ENCODE measurements at regions not wholly inside any gene's neighbourhood (a gene's known extent, or its start where the extent isn't known, plus 50 kb on each side); places are given as distances from the start of the nearest gene placed in this dataset.

DNA sequence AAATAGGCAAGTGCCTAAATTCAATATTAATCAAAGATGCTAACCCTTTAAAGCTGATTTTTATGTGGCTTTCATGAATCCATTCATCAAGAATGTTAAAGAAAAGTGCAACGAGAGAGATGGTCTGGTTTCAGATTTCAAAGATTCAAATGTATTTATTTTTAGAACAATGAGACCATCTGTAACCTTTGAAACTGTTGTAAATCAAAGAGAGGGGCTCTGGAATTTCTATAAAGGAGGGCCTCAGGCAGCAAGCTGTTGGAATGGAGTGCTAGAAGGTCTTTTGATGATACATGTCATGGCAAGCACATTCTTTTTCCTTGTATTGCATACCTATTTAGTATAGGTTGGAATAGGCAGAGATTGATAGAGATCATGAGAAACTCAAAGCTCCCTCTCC is 433.0 kb downstream of the LRIG3 start:
- intact Hi-C loops (cut with DNase I): no loop called here
- DNase-seq: no peak

GRCh38 chr12:58487678-58488161 is 432.6 kb downstream of the LRIG3 start:
- intact Hi-C loops (cut with DNase I): no loop called here

DNA sequence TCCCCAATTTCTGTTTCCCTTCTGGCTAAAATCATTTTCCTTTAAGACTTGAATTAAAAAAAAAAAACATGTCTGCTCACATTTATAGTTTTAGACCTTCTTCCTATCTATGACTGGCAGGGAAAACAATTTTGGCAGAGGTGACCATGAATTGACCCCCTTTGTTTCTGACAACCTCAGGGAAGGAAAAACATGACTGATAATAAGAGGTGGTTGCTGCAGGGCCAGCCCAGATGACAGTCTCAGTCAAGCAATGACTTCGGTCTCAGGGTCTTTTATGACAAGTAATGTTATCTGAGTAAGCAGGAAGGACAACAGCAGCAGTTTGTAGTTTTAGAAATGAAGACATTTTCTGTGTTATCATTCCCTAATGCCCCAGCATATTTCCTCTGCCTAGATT is 430.9 kb downstream of the LRIG3 start:
- intact Hi-C loops (cut with DNase I): no loop called here
- no peak for DNase-seq

More at GRCh38 chr12:58487678-58488161, 432.6 kb downstream of the LRIG3 start:
- no peak for DNase-seq

DNA sequence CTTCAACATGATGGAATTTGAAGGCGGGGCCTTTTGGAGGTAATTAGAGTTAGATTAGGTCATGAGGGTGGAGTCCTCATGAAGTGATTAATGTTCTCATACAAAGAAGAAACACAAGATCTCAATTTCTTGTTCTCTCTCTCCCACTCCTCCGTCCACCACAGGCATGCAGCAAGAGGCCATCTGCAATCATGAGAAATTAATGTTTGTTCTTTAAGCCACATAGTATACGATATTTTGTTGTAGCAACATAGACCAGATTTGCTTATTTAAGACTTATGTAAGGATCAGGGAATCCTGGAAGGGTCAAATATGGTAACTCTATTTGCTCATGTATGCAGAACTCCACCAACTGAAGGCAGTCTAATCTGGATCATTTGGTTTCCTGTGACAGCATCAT is 429.0 kb downstream of the LRIG3 start:
- intact Hi-C loops (cut with DNase I): no loop called here
- DNase-seq: no peak

- intact Hi-C loops (cut with DNase I): no loop called here
- no peak for DNase-seq
These were observed 423.7 kb downstream of the LRIG3 start for GRCh38 chr12:58496411-58497190.

GRCh38 chr12:58500399-58500798 is 419.9 kb downstream of the LRIG3 start:
- intact Hi-C loops (cut with DNase I): no loop called here
- no peak for DNase-seq

DNA sequence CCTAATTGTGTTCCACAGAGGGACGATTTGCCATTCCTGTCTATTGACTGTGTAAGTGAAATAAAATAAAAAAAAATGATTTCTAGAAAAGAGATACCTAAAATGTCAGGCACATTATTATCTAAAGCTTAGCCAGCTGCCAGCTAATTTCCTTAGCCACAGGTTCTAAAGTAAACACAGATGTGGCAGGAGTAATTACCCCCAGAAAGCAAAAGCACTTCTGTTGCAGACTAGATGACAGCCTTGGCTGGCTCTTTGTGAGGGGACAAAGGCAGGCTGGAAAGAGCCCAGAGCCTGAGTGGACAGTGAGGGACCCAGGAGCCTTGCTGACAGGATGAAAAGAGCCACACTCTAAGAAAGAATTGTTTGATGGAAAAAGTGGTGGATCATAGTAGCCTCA is 418.1 kb downstream of the LRIG3 start:
- intact Hi-C loops (cut with DNase I): no loop called here
- peak in 11 of 42 donors; percentile 3 to 47 (median 18) for DNase-seq

DNA sequence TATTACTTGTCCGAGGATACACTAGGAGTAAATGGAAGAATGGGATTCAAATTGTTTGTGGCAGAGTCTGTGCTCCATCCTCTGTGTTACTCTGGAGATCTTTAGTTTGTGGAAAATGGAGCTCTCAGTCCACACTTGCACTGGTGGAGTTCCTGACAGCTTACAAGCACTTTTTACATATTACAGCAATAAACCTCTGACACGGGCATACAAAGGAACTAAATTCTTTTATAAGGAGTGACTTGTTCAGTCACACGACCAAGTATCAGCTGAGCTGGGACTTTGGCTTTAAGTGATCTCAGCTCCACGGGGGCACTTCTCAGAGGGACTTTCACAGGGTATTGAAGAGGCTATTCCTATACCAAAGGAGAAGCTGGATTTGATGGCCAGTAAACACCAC is 417.5 kb downstream of the LRIG3 start:
- intact Hi-C loops (cut with DNase I): no loop called here
- no peak for DNase-seq

GRCh38 chr12:58503731-58504130 is 416.6 kb downstream of the LRIG3 start:
- DNase-seq: no peak
- intact Hi-C loops (cut with DNase I): no loop called here

DNA sequence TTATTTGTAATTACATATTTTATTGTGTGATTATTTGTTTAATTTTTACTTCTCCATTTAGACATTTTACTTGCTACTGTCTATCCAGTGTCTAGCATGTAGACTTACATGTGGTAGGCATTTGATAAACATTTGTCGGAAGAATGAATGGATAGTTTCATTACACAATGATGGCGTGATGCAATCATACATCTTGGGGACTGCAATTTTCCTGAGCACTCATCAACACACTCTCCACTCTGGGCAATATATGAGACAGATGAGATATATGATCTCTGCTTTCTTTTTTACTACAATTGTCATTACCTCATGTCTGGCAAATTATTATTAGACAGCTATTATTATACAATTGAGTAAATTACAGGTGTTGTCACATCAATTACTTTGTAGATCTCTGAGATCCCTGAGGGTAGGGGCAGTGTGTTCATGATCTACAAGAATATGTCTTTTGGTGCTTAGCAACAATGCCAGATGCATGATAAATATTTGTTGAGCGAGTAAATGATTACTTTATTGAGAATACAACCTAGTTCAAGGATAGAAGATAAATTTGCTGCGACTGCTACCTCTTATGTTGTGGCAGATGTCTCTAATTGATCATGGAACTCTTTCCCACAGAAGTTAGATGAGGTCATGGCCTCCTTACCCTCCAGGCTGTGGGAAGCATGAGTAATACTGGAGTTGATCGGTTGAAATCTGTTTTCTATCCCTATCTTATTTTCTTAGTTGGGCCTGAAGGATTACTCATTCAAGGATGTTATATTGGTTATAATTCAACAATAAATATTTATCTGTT is 416.0 kb downstream of the LRIG3 start:
- intact Hi-C loops (cut with DNase I): no loop called here
- no peak for DNase-seq

DNA sequence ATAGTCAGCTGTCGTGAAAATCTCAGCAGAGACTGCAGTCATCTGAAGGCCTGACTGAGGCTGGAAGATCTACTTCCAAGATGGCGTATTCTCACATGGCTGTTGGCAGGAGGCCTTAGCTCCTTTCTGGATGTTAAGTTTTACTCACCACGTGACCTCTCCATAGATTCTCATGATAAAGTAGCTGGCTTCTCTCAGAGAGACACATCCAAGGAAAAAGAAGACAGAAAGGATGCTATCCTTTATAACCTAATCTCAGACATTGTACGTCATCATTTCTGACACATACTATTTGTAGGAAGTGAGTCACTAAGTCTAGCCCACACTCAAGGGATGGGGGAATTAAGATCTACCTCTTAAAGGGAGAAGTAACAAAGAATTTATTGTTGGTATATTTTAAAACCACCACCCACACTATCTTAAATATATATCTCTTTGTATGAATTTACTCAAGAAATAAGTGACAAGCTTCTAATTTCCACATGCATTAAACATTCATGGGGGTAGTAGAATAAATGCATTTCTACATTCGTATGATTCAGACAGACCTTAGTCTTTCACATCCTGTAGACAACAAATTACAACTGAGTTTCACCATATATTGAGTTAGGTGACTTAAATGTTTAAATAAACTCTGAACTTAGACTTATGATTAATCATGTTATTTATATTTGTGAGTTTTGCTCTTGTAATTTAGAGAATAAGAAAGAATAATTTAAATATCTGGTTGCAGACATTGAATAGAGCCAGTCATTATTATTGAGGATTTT is 411.0 kb downstream of the LRIG3 start:
- intact Hi-C loops (cut with DNase I): no loop called here
- DNase-seq: no peak

DNA sequence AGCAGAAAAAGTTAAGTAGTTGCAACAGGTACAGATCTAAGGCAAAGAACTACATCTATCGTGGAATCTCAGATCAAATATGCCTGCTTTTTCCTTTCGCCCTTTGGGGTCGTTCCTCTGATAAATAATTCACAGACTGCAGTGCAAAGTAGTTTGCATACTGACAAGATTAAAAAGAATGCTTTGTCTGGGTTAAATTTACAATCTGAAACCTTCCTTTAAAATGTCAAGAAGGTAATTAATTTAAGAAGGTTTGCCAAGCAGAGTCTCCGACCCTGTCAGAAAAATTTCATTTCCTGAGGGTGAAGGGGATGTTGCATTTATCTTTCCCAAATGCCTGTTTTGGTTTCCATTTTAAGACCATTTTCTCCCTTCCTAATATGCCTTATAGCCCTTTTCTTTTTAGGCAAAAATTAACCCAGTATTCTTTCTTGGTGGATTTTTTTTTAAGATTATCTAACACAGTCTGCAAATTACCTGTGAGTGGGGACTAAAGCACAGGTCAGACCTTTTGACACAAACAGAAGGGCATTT is 406.9 kb downstream of the LRIG3 start:
- intact Hi-C loops (cut with DNase I): no loop called here
- DNase-seq: no peak

DNA sequence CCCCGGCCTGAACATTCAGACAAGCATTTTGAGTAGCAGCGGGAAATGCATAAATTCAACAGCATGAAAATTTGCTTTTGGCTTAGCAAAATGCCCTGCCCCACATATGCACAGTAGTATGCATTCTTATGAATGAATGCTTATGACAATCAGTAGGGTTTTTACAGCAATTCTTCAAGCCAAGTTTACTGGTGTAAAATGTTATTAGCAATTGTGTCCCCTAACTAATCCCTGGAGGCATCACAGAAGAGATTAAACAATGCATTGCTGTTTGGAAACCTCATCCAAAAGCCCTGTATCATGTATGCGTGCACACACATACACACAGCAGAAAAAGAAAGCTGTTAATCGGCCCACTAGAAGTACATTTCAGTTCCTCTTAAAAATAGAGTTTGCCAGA is 406.5 kb downstream of the LRIG3 start:
- intact Hi-C loops (cut with DNase I): no loop called here
- no peak for DNase-seq

DNA sequence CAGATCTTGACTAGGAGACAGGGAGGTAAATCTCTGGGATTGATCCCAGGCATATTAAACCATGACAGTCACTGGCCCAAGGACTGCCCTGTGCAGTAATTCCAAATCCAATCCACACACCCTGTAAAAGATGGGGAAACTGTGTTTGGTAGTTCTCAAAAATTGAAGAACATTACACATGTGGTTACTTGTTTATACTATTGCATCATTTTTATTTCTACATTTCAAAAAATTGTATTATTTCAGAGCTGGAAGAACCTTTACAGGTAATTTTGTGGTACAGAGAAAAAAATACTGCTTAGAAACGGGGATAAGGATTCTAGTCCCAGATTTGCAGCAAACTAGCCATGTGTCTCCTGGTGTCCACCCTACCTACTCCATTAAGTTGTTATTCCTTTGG is 400.5 kb downstream of the LRIG3 start:
- no peak for DNase-seq
- intact Hi-C loops (cut with DNase I): no loop called here

DNA sequence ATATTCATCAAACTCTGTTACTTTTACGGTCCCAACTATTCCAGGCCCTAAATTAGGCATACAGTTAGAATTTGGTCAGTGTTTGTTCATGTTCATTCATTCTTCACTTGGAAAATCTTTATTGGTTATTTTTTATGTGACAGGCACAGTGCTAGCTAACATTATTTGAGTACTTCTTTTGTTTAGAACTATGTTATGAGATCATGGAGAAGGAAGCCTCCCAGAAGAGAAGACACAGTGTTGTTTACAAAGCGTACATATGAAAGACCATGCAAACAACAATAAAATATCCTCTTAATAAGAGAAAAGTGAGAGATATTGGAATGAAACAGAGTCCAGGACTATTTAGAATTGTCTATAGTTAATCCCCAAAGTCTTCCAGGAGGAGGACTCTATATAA is 399.2 kb downstream of the LRIG3 start:
- intact Hi-C loops (cut with DNase I): no loop called here

DNA sequence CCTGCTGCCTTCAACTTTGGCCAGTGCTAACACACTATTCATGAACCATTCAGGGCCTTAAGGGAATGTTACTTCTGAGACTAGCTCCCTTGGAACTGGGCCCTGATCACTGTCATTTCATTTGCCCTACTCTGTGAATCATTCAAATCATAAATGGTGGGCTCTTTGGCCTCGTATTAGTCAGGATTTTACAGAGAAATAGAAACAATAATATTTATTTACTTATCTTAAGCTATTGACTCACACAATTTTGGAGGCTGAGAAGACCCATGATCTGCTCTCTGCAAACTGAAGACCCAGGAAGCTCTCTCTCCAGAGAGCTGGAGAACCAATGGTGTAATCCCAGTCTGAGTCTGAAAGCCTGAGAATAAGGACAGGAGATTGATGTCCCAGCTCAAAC is 398.5 kb downstream of the LRIG3 start:
- intact Hi-C loops (cut with DNase I): no loop called here
- DNase-seq: no peak

More for the DNA sequence above, 399.2 kb downstream of the LRIG3 start:
- DNase-seq: no peak

DNA sequence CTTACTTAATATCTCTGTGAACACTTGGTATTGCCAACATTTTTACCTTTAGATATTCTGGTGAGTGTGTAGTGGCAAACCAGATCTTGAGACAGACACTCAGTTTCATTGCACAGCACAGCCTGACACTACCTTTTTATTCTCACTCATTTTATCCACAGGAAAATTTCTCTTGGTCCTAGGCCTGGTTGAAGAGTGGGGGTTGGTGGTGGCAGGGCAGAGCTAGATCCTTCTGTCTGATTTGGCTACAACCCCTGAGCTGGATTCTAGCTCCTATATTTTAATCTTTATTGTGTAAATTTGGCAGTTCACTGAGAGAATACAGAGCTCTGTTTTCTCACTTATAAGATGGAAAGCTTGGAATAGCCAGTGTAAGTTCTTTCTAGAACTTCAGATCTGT is 396.9 kb downstream of the LRIG3 start:
- DNase-seq: no peak
- intact Hi-C loops (cut with DNase I): no loop called here

DNA sequence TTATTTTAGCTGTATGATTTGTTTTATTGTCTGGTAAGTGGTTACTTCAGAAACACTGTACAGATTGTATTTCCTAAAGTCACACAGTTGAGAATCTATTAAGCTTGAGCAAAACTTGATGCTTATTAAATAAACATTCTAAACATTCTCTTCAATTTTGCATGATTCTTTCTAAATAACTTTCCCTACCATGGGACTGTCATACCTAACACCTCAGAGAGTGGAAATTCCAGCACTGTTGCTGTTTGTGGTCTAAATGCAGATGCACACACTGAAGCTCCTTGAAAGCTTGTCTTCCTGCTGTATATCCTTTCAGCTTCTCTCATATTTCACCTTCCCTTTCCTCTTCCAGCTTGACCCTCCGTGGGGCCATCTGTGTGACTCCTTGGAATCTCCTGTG is 392.0 kb downstream of the LRIG3 start:
- intact Hi-C loops (cut with DNase I): no loop called here
- DNase-seq: no peak

GRCh38 chr12:58529114-58529665 is 391.1 kb downstream of the LRIG3 start:
- no peak for DNase-seq
- intact Hi-C loops (cut with DNase I): no loop called here
